GM21390 (cell line): ENCODE measurements at regions not wholly inside any gene's neighbourhood (a gene's known extent, or its start where the extent isn't known, plus 50 kb on each side); places are given as distances from the start of the nearest gene placed in this dataset.
"Not testable (repeated sequence)": the region's sequence is repeated elsewhere in the genome, so short reads cannot be mapped to it uniquely, and the experiment has no call there.

Source experiments
- ATAC-seq: cut with Tn5 transposase; IDR thresholded peaks from one replicate; pipeline ENCODE4 v1.9.1; 2021; ENCODE audit not compliant: unreplicated experiment

DNA sequence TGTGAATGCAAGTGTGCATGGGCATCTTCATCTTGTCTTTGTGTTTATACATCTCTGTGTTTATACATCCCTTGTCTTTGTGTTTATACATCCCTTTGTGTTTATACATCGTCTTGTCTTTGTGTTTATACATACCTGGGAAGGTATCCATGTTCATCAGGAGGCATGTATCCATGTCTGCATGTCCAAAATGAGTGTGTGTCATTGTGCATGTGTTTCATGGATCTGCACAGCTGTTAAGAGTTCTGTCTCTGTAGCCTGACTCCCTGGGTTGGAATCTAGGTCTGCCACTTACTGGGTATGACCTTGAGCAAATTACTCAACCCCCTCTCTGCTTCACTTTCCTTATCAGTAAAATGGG lies 50.1 kb upstream of the SIRPA start:
- ATAC-seq: no peak

DNA sequence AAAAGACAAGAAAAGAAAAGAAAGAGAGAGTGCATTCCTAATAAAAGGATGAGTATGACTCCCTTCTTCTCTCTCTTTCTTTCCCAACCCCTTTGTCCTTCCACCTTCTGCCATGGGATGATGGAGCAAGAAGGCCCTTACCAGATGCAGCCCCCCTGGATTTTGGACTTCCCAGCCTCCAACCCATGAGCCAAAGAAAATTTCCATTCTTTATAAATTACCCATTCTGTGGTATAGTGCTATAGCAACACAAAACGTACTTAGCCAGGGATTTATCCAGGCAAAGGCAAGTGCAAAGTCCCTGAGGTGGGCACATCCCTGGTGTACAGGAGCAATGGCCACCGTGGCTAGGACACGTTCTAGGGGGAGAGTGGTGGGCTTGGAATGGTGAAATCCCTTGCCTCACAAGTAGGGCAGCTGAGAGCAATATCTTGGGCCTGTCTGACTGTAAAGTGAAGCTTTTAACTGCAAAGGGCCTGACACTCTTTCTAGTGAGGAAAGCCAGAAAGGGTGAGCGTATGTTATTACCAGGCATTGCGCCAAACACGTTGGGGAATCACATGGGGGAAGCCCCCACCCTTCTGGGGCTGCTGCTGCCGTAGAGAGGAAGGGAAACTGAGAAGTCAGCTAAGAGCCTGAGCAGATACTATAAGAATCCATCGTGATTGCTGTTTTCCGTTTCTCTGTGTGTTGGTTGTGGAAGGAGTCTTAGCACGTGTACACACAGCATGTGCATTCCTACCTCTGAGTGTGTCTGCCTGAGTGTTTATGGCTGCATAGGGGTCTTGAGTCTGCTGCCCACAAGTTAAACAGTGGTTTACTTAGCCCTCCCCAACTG lies 50.7 kb upstream of the SIRPA start:
- peak; percentile 89 for ATAC-seq

DNA sequence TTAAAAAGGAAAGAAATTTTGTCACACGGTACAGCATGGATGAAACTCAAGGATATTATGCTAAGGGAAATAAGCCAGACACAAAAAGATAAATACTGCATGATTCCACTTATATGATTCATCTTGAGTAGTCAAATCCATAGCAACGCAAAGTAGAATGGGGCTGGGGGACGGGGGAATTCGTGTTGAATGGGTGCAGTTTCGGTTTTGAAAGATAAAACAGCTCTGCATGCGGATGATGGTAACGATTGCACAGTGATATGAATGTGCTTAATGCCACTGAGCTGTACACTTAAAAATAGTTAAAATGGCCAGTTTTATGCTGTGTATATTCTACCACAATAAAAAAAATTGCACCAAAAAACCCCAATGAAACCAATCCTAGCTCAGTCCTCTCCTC lies 52.9 kb upstream of the SIRPA start:
- no peak for ATAC-seq

- no peak for ATAC-seq
Observed at GRCh38 chr20:1841554-1842140, 53.6 kb upstream of the SIRPA start.

DNA sequence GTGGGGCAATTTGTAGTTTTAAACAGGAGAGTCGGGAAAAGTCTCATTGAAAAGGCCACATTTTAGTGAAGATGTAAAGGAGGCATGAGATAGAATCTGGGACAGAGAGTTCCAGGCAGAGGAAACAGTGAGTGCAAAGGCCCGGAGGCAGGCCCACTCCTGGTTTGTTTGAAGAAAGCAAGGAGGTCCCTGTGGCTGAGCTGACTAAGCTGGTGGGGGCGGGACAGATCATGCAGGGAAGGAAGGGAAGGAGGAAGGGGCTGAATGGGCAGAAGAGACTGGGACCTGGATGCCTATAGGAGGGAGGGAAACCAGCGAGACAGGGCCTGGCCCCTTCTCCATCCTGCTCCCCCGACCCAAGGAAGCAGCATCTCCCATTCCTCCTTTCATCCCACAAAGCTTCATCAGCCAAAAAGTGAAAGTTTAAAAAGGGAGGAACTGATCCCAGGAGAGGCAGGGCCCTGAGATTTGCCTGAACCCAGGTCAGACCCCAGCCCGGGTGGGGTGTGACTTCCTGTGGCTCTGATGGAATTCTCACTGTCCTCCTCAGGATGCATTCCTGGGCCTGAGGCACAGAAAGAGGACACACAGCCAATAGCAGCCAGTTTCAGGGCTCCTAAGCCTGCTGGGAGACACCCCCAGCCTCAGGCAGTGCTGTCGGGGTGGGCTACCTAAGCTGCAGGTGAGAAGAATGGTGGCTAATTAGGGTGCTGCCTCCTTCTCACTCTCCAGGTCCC lies 54.2 kb upstream of the SIRPA start:
- ATAC-seq: no peak

DNA sequence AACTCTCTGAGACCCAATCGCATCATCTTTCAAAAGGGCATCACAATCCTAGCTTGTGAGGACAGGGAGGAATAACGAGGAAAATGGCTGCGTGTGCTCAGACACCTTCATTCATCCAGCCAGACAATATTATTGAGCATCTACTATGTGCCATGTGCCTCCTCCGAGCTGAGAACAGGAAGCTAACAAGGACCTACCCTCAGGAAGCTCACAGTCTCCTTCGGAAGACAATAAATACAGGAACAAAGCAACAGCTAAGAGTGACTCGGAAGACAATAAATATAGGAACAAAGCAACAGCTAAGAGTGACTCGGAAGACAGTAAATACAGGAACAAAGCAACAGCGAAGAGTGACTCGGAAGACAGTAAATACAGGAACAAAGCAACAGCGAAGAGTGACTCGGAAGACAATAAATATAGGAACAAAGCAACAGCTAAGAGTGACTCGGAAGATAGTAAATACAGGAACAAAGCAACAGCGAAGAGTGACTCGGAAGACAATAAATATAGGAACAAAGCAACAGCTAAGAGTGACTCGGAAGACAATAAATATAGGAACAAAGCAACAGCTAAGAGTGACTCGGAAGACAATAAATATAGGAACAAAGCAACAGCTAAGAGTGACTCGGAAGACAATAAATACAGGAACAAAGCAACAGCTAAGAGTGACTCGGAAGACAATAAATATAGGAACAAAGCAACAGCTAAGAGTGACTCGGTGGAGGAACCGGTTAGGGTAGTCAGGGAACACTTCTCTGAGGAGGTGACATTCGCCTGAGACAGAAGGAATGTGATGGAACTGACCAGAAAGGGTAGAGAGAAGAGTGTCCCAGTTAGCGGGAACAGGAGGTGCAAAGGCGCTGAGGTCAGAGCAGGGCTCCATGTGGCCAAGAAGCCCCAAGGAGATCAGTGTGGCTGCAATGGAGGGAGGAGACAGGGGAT lies 55.6 kb upstream of the SIRPA start:
- not testable (repeated sequence) for ATAC-seq

- ATAC-seq: no peak
Observed at GRCh38 chr20:1838556-1839279, 56.5 kb upstream of the SIRPA start.

DNA sequence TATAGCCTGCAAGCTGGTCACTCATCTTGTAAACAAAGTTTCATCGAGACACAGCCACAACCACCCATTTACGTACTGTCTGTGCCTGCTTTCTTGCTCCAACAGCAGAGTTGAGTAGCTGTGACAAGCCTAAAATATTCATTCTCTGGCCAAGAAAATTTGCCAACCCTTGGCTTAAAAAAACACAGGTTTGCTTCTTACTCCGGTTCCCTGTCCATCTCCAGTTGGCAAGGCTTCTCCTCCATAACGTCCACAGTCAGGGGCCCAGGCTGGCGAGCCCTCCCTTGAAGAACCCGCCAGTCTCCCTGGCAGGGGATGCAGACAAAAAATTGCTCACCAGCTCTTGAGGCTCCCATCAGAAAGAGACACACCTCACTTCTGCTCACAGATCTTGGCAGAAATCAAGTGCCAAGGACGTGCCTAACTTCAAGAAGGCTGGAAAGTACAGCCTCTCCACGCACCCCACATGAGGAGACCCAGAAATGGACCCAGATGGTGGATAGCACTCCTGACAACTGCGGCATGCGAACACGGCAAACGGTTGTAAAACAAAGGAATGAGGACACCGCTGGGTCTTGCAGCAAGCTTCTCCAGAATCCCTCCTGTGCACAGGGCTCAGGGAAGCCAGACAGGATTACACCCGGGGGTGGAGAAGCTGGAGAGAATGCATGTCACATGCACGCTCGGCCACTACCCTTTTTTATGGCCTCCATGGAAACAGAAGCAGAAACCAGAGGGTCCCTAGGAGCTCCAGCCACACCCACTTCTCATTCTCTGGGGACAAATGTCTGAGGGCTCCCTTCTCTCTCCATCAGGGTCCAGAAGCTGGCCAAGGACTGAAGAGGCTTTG lies 59.8 kb upstream of the SIRPA start:
- ATAC-seq: no peak

GRCh38 chr20:1833728-1834726 lies 61.2 kb upstream of the SIRPA start:
- no peak for ATAC-seq

DNA sequence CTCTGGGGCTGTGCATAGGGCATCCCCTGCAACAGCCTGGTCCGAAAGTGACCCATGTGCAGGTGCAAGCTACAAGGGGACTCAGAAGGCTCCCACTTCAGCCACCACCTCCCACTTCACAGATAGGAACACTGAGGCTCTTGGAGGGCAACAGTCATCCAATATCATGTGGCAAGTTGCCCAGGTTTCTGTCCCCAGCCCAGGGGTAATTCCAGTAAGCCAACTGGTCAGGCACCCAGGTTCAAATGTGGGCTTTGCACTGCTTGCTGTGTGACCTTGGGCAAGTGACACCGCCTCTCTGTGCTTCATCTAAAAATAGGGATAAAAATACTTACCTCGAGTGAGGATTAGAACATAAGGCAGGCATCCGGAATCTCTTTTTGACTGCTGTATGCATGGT lies 62.0 kb upstream of the SIRPA start:
- ATAC-seq: no peak

DNA sequence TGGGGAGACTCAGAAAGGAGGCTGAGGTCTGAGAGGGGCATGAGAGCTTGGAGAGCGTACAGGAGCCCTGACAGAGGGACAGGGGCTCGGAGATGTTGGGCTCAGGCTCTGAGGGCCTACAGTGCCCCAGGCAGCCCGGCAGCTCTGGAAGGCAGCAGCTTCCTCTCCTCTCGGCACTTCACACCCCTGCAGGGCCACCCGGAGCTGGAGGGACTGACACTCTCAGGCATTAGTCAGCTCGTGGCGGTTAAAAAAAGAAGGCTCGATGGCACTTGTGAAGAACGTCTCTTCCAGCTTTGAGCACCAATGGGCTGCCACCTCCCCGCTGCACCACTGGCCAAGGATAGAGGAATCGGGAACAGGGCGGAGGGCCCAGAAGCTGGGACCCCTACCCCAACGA lies 62.6 kb upstream of the SIRPA start:
- no peak for ATAC-seq

DNA sequence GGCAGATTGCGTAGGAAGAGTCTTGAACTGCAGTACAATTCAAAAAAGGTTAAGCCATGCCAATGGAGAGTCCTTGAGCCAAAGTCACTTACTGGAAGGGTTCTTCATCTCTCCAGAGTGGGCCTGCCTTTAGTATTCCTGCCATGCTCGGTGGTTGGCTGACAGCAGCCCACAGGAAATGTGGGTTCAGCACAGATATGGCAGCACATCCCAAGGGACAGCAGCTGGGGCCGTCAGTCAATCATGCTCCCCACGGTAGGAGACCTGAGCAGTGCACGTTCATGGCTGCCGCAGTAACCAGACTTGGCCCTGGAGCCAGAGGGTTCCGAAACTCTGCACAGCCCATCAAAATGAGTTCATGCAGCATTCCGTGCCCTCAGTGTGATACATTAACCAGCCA lies 63.6 kb upstream of the SIRPA start:
- ATAC-seq: no peak

DNA sequence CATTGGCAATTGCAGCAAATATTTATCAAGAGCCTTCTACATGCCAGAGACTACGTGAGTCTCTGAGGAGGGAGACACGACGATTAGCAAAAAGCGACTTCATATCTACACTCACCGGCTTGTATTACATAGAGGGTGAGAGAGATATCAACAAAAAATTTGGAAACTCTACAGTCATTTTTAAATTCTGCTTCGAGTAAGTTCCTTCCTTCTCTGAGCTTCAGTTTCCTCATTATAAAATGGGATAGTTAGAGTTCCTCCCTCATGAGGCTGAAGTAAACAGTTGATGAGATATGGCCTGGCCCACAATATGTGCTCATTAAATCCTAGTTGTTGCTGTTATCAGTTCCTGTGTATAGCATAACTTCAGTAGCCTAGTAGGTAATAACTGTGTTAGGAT lies 64.1 kb upstream of the SIRPA start:
- no peak for ATAC-seq

DNA sequence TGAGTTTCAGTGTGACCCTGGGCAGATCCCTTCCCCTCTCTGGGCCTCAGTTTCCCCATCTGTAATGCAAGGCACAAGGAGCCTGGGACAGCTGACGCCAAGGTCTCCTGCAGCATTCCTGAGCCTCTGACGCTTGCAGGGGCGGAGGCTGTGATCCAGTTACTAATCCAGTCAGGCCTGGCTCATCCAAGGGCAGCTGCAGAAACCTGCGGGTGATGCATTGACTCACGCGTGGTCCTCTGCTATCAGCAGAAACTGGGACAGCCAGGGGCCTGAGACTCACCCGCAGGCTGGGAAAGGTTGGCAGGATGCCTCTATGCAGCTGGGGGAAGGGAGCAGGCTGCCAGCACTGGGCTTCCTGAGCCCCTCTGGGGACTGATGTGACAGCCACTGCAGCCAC lies 65.0 kb upstream of the SIRPA start:
- ATAC-seq: no peak

DNA sequence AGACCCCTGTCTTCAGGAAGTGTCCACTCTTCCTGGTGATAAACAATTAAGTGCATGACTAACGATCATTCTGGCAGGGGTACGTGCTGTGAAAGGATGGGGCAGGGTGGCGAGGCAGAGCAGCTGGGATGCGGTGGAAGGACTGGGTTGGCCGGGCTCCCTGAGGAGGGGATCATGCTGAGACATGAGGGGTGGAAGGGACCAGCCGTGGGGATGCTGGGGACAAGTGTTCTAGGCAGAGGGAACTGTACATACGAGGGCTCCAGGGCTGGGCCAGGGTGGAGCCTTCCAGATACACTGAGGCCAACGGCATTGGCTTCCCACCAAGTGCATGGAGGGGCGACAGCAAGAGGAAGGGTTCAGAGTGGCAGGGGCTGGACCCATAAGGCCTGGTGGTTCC lies 65.7 kb upstream of the SIRPA start:
- ATAC-seq: no peak

GRCh38 chr20:1828786-1829131 lies 66.4 kb upstream of the SIRPA start:
- ATAC-seq: no peak

GRCh38 chr20:1827974-1828785 lies 67.0 kb upstream of the SIRPA start:
- no peak for ATAC-seq
